DND-41 (cell line): ENCODE measurements at regions not wholly inside any gene's neighbourhood (a gene's known extent, or its start where the extent isn't known, plus 50 kb on each side); places are given as distances from the start of the nearest gene placed in this dataset.

Experiments used
- ATAC-seq: fragments of 200-7000 bp; cut with Tn5 transposase; 3 replicates; pipeline ENCODE4 v1.9.1; 2021; ENCODE audit warnings: low read depth; ENCODE audit not compliant: insufficient read depth
- DNase-seq: peaks from one replicate; pipeline ENCODE4 v3.0.0-alpha.2; 2020
- H2AFZ ChIP-seq: 2 replicates; pipeline ENCODE4 v1.6.0; 2012; ENCODE audit warnings: low read depth, low read length
- H3K27ac ChIP-seq: 2 replicates; pipeline ENCODE4 v1.5.1; 2012; ENCODE audit warnings: low read length, inconsistent platforms
- H3K27me3 ChIP-seq: fragments of 200-600 bp; sonication (generic); 2 replicates; pipeline ENCODE4 v1.6.0; 2012; ENCODE audit warnings: low read length, mild to moderate bottlenecking, inconsistent platforms; ENCODE audit not compliant: insufficient read depth, poor library complexity
- H3K36me3 ChIP-seq: 2 replicates; pipeline ENCODE4 v1.5.1; 2012; ENCODE audit warnings: low read length, inconsistent platforms; ENCODE audit not compliant: insufficient read depth
- H3K4me1 ChIP-seq: 2 replicates; pipeline ENCODE4 v1.5.1; 2012; ENCODE audit warnings: mild to moderate bottlenecking, low read length; ENCODE audit not compliant: insufficient read depth
- H3K4me2 ChIP-seq: 2 replicates; pipeline ENCODE4 v1.6.0; 2012; ENCODE audit warnings: mild to moderate bottlenecking, moderate library complexity, low read length, inconsistent platforms; ENCODE audit not compliant: insufficient read depth
- H3K4me3 ChIP-seq, 2 experiments: fragments of 200-600 bp in 1 of 2; shearing (Covaris generic) in 1 of 2; 2 replicates each; pipeline ENCODE4 v1.5.1; 2012 to 2016; ENCODE audit warnings: inconsistent platforms in 2 of 2, low read length in 2 of 2, mild to moderate bottlenecking in 2 of 2, low read depth in 1 of 2, moderate library complexity in 1 of 2
- H3K79me2 ChIP-seq: 2 replicates; pipeline ENCODE4 v1.6.0; 2012; ENCODE audit warnings: low read length, inconsistent platforms; ENCODE audit not compliant: insufficient read depth
- H3K9ac ChIP-seq: 2 replicates; pipeline ENCODE4 v1.6.0; 2012; ENCODE audit warnings: low read depth, mild to moderate bottlenecking, inconsistent platforms, low read length, moderate library complexity
- H3K9me3 ChIP-seq: 2 replicates; pipeline ENCODE4 v1.5.1; 2012; ENCODE audit warnings: low read length, moderate library complexity, mild to moderate bottlenecking, inconsistent platforms; ENCODE audit not compliant: insufficient read depth, severe bottlenecking
- H4K20me1 ChIP-seq: 2 replicates; pipeline ENCODE4 v1.6.0; 2012; ENCODE audit warnings: low read length; ENCODE audit not compliant: insufficient read depth
- EZH2 ChIP-seq: IDR thresholded peaks from 3 replicates; pipeline ENCODE4 v1.6.1; 2012; ENCODE audit warnings: borderline replicate concordance, low read depth, mild to moderate bottlenecking, moderate library complexity, low read length, inconsistent platforms; ENCODE audit not compliant: severe bottlenecking
- TF ChIP-seq, protein P1 (sequence below): IDR thresholded peaks from 2 replicates; pipeline ENCODE4 v1.5.1; 2012; ENCODE audit warnings: borderline replicate concordance, low read length, moderate library complexity, mild to moderate bottlenecking; ENCODE audit not compliant: poor library complexity, severe bottlenecking; ENCODE audit errors: extremely low read depth

DNA sequence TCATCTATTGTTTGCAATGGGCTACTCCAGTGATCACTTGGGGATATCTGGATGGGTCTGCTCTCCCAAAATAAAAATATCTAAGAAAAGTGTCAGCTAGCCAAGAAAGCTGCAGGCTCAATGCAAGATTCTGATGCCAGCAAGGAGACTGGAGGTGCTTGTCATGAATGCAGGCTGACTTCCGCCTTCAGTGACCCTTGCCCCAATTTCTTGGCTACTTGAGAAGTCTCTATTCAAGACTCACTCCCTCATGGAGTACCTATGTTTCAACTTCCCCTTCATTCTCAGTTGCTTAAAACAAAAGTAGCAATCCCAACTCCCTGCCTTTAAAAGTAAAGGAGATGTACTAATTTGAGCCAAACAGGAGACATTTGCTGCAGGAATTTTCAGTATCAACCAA, 123.9 kb downstream of the GPR65 start:
- Histone ChIP-seq H2AFZ (no peak overlapping the region), H3K36me3 (no peaks in the 10 kb centered on the region), H3K27ac (no peak overlapping the region), H3K4me2 (no peak overlapping the region), H4K20me1 (no peaks in the 10 kb centered on the region), H3K27me3 (no peaks in the 10 kb centered on the region), H3K79me2 (no peaks in the 10 kb centered on the region), H3K4me1 (peaks cover 22% of the 10 kb centered on the region), H3K9me3 (no peaks in the 10 kb centered on the region), H3K9ac (no peak overlapping the region), H3K4me3 (no peak overlapping the region)
- TF ChIP-seq EZH2 = no peak
- no peak for DNase-seq
- no peak for ATAC-seq

DNA sequence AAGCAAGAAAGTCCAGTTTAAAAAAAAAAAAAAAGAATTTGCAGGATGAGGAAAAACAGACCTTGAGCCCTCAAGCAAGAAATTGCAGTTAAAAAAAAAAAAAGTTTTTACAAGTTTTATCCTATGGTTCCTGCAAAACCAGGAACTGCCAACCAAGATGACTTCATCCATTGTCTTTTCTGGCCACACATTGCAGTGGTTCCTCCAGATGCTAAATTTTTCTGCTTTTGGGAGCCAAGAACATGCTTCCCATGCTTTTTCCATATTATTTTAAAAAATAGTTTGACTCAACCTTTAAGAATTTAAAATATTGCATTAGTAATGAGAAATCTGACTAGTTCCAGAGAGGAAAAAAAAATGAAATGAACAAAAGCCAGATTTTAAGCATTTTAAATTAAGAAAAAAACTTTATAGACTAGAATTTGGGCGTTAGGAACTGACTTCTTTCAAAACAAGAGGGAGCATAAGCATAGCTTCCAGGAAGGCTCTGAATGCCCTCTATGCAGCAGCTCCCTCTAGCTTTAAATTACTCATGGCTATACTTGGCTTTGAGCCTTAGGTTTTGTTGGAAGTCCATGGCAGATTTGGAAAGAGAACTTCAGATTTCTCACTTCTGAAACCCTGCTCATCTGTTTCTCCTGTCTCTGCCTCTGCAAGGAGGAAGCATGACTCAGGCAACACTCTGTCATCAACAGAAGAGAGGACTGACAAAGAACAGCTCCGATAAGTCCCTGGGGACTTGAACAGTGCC, 124.5 kb downstream of the GPR65 start:
- no peaks in the 10 kb centered on the region for H4K20me1 ChIP-seq
- H3K9ac ChIP-seq = no peak overlapping the region
- H3K27me3 ChIP-seq = no peaks in the 10 kb centered on the region
- TF ChIP-seq EZH2 = no peak
- TF ChIP-seq, protein P1, sequence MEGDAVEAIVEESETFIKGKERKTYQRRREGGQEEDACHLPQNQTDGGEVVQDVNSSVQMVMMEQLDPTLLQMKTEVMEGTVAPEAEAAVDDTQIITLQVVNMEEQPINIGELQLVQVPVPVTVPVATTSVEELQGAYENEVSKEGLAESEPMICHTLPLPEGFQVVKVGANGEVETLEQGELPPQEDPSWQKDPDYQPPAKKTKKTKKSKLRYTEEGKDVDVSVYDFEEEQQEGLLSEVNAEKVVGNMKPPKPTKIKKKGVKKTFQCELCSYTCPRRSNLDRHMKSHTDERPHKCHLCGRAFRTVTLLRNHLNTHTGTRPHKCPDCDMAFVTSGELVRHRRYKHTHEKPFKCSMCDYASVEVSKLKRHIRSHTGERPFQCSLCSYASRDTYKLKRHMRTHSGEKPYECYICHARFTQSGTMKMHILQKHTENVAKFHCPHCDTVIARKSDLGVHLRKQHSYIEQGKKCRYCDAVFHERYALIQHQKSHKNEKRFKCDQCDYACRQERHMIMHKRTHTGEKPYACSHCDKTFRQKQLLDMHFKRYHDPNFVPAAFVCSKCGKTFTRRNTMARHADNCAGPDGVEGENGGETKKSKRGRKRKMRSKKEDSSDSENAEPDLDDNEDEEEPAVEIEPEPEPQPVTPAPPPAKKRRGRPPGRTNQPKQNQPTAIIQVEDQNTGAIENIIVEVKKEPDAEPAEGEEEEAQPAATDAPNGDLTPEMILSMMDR = peak; percentile 18
- peak overlapping the region; percentile 36; the same call in 1 of the 2 replicates for H2AFZ ChIP-seq
- no peaks in the 10 kb centered on the region for H3K36me3 ChIP-seq
- ATAC-seq (peak; percentile 91), DNase-seq (peak; percentile 57)
- no peak overlapping the region for H3K4me2 ChIP-seq
- peak overlapping the region; percentile 18; the same call in 1 of the 2 replicates for H3K27ac ChIP-seq
- peaks cover 22% of the 10 kb centered on the region for H3K4me1 ChIP-seq
- no peaks in the 10 kb centered on the region for H3K79me2 ChIP-seq
- no peaks in the 10 kb centered on the region for H3K9me3 ChIP-seq
- H3K4me3 ChIP-seq = no peak overlapping the region

DNA sequence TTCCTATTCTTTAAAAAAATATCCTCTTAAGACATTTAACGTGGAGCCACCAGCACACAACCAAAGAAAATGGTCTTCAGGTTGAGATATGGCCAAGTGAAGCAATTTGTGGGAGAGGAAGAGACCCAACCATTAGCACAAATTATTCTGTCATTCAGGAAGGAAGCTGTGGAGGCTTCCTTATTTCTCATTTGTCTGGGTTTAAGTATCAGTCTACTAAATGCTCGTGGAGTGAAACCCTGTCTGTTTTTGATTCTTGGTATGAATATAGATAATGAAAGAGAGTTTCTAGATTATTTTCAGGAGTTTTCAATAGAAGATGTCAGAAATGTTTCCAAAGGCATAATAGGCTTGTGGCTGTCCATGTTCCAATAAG, 125.1 kb downstream of the GPR65 start:
- DNase-seq (no peak), ATAC-seq (no peak; the same call in 2 of the 3 replicates)
- Histone ChIP-seq H3K4me3 (no peak overlapping the region), H3K27me3 (no peaks in the 10 kb centered on the region), H3K9me3 (no peaks in the 10 kb centered on the region), H3K79me2 (no peaks in the 10 kb centered on the region), H3K9ac (no peak overlapping the region), H3K27ac (0 out of 2 replicates have a peak overlapping the region, but pooled peaks have one; percentile 18), H3K36me3 (no peaks in the 10 kb centered on the region), H3K4me1 (peaks cover 22% of the 10 kb centered on the region), H3K4me2 (no peak overlapping the region), H2AFZ (peak overlapping the region; percentile 36; the same call in 1 of the 2 replicates), H4K20me1 (no peaks in the 10 kb centered on the region)
- no peak for TF ChIP-seq EZH2
- TF ChIP-seq, protein P1 = no peak
